T47D (cell line): ENCODE measurements at regions not wholly inside any gene's neighbourhood (a gene's known extent, or its start where the extent isn't known, plus 50 kb on each side); places are given as distances from the start of the nearest gene placed in this dataset.
A peak's percentile ranks its signal among the peaks of the same experiment; 100 is the strongest.

Experiments
- DNase-seq, 2 experiments: peaks; one replicate each; pipeline versions ENCODE4 v3.0.0 to v3.0.0-alpha.2; 2011 to 2012; ENCODE audit warnings: low read depth in 1 of 2, low spot score in 1 of 2
- JUND ChIP-seq: IDR thresholded peaks from 2 replicates; pipeline ENCODE4 v1.6.1; 2012; ENCODE audit warnings: low read depth
- in situ Hi-C: cut with HindIII; loops from 2 replicates; pipeline ENCODE4 v1.10.0; 2016; ENCODE audit warnings: low sequenced_read_pairs, low pct_unique_long_range_greater_than_20kb

DNA sequence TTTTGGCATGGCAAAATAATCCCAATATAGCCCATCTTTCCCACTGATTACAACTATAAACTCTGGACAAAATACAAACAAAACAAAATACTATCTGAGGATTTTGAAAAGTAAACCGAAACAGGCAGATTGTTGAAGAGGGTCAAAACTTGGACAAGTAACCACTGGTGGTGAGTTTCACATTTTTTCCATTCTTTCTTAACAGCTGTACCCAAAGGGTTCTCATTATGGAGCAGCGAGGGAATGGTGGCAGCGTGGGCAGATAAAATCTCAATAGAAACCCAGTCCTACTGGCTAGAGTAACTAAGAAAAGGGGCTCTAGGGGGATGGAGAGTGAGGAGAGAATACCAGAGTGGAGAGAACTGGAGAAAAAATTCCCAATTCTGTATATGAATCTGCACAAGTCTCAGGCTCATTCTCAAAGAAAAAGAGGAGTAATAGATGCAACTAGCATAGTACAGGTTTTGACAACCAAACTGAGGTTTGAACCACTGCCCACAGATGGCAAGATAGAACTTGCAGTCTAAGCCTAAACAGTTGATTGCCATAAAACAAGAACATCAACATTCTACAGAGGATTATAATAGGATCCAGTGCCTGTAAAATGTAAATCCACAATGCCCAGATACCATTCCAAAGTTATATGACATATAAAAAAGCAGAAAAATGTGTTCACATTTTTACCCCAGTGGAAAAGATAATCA is 284.5 kb downstream of the KCNRG start:
- in situ Hi-C loops, result no loop called here
- no peak for TF ChIP-seq JUND
- DNase-seq, result peak in 1 of 2 experiments; percentile 58

- in situ Hi-C loops, result no loop called here
- no peak for TF ChIP-seq JUND
- no peak for DNase-seq
Measured at GRCh38 chr13:50303963-50304721, 288.9 kb downstream of the KCNRG start.

GRCh38 chr13:50306156-50306555 is 290.9 kb downstream of the KCNRG start:
- in situ Hi-C loops, result no loop called here
- DNase-seq, result no peak
- TF ChIP-seq JUND, result no peak

DNA sequence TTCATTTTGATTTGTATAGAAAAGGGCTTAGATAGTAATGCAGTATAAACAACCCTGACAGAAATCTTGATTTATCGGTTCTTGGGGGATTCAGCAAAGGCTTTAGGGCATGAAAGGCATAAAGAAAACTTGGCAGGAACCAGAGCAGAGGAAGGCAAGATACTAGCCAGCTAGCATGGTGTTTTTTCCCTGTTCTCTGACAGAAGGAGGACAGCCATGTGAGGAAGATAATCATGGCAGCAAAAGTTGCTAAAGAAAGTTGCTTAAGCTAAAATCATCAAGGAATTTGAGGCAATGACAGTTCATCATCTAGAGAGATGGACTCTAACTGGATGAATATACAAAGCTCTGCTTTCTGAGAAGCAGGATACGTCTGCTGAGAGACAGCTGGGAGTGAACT is 294.1 kb downstream of the KCNRG start:
- TF ChIP-seq JUND, result no peak
- no peak for DNase-seq
- in situ Hi-C loops, result no loop called here

DNA sequence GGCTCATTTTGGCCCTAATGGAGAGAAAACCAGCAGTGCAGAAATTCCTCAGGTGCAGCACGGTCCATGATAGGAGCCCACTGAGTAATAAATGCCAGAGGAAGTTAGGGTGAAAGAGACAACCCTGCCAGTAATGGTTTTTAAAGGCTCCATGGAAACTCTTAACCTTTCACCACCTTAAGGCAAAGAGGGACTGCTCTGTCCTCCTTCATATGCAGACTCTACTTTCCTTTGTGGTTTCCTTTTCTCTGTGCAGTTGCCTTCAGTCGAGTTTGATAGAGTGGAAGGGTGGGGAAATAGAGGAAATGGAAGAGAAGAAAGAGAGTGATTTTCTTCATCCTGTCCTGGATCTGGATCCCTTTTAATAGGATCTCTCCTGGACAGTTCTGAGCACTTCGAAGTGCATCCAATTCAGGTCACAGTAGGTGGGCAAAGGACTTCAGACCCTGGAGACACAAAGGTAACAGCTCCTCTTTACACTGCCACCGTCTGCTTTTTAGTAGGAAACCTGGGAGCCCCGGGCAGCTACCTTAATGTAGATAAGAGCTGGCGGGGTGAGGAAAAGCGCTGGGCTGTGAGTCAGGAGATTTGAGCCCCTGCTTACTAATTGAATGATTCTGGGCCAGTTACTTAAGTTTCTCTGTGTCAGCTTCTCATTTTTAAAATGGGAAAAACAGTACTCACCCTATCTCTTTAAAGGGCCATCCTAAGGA is 294.8 kb downstream of the KCNRG start:
- no peak for DNase-seq
- in situ Hi-C loops, result no loop called here
- TF ChIP-seq JUND, result no peak

DNA sequence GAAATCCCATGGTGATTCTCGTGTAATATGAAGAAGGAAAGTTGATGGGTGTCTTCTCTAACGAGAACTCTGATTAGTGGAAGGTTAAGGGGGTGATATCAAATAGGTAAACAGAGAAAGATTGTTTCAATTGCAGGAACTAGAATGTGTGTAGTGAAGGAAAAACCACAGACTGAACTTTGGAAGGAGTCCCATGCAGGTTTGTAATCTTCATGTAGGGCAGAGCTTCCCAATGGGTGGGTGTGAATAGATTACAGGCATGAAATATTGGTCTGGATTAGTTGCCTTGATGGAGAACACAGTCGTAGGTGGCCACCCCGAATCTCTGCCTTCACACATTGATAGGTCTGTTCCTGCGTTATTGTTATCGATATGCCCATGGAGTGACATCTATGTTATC is 295.5 kb downstream of the KCNRG start:
- no peak for TF ChIP-seq JUND
- DNase-seq, result no peak
- in situ Hi-C loops, result no loop called here

GRCh38 chr13:50318887-50319286 is 303.6 kb downstream of the KCNRG start:
- DNase-seq, result no peak
- in situ Hi-C loops, result no loop called here
- no peak for TF ChIP-seq JUND

- in situ Hi-C loops, result no loop called here
- no peak for TF ChIP-seq JUND
- DNase-seq, result peak; percentile 6 to 88
Measured at GRCh38 chr13:50319635-50320255, 304.5 kb downstream of the KCNRG start.

DNA sequence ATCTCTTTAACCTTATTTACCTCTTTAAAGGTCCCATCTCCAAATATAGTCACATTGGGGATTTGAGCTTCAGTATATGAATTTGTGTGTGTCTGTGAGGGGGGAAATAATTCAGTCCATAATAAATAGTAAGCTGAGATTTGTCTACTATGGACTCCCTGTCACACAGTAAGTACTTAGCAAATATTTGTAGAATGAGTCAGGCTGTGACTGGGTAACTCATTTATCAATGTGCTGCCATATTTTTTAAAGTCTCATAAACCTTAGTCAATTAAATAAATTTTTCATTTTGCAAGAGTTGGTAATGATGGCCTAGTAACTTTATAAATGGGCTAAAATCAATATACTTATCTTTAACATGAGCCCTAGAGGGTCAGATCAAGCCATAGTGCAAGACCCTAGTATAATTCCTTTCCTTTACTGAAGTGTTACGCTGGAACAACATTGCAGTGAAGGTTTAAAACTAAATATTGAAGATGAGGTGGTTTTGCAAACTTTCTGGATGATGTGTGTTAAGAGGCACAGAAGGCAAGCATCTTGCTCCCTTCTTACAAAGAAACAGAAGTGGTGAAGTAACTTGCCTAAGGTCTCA is 305.1 kb downstream of the KCNRG start:
- in situ Hi-C loops, result no loop called here
- 0 out of 2 replicates have a peak, but pooled peaks have one; percentile 65 for TF ChIP-seq JUND
- peak in 1 of 2 experiments; percentile 41 for DNase-seq

DNA sequence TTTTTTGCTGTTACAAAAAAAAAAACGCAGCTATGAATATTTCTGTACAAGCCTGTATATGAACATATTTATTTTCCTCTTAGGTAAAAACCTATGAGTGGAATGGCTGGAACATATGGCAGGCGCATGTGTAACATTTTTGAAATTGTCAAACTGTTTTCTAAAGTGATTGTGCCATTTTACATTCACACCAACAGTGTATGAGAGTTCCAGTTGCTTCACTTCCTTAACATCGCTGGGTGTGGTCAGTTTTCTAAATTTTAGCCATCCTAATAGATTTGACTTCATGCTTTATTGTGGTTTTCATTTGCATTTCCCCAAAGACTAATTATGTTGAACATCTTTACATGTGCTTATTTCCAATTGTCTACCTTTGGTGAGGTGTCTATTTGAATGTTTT is 306.8 kb downstream of the KCNRG start:
- DNase-seq, result no peak
- in situ Hi-C loops, result no loop called here
- no peak for TF ChIP-seq JUND

- in situ Hi-C loops, result no loop called here
- TF ChIP-seq JUND, result no peak
- DNase-seq, result no peak
Measured at GRCh38 chr13:50323440-50324065, 308.3 kb downstream of the KCNRG start.

GRCh38 chr13:50326271-50326670 is 311.0 kb downstream of the KCNRG start:
- no peak for DNase-seq
- TF ChIP-seq JUND, result no peak
- in situ Hi-C loops, result no loop called here
